ENCODE measurements at regions not wholly inside any gene's neighbourhood (a gene's known extent, or its start where the extent isn't known, plus 50 kb on each side); places are given as distances from the start of the nearest gene placed in this dataset.

DNA sequence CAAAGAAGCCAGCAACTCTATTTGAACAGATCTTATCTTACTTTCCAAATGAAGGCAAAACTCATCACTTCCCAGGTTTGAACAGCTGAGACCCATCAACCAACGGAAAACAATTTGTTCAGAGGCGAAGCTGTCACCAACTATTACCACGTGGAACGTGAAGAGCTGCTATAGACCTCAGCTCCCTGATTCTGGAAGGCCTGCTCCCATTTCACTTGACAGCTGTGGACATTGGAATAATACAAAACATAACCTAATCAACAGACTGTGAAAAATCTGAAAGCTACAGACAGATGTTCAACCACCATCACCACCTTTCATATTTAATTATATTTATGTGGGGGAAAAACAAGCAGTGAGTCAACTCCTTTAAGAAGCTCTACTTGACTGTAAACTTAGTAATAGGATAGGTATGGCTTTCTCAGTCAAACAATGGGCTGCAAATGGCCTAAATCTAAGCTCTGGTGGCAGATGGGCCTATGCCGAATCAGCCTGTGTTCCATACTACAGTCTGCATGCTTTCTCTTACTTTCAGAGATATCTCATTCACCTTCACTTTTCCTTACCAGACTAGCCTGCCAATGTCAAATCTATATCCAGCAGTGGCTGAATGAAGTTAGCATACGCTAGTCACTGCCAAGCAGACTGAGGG lies 896.4 kb downstream of the TDRD15 start:
- Histone ChIP-seq H3K36me3 (ENCODE audit: control insufficient read depth, insufficient read depth, low read length) (no peaks in the 10 kb centered on the region), H3K4me3 (replicated peaks; ENCODE audit: low read depth, low read length) (no peak overlapping the region), H3K27me3 (replicated peaks; ENCODE audit: control insufficient read depth, insufficient read depth, low read length) (no peaks in the 10 kb centered on the region)
- no peak for DNase-seq (ENCODE audit: extremely low read depth, insufficient read length)
- TF ChIP-seq, protein P1, sequence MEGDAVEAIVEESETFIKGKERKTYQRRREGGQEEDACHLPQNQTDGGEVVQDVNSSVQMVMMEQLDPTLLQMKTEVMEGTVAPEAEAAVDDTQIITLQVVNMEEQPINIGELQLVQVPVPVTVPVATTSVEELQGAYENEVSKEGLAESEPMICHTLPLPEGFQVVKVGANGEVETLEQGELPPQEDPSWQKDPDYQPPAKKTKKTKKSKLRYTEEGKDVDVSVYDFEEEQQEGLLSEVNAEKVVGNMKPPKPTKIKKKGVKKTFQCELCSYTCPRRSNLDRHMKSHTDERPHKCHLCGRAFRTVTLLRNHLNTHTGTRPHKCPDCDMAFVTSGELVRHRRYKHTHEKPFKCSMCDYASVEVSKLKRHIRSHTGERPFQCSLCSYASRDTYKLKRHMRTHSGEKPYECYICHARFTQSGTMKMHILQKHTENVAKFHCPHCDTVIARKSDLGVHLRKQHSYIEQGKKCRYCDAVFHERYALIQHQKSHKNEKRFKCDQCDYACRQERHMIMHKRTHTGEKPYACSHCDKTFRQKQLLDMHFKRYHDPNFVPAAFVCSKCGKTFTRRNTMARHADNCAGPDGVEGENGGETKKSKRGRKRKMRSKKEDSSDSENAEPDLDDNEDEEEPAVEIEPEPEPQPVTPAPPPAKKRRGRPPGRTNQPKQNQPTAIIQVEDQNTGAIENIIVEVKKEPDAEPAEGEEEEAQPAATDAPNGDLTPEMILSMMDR (IDR thresholded peaks at IDR 0.05; ENCODE audit: insufficient read depth, low read length, poor library complexity, severe bottlenecking): no peak

DNA sequence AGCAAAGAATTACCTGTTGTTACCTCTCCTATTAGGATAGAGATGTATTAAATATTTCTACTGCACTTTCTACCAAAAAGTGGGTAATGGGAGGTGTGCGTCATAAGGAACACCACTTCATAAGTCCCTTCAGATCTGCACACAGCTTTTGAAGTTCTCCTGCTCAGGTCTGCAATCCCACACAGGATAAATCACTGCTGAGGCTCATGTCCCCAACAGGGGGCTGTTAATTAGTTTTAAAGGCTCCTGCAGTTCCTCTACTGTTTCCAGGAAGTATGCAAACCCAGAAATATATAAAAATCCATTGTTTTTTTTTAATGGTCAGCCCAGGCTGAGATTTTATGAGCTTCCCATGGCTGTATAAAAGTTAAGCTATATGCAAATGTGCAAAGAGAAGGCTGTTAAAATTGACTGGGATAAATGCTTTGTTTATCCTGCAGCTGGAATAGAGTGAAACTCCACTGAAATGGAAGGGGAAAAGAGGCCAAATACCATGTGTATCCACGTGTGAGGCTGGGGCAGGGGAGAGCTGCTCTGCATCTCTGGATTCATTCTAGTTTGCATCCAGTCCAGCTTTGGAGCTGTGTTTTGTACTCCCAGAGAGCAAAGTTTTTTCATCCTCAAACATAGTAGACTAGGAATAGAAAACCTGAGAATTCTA lies 903.7 kb downstream of the TDRD15 start:
- DNase-seq (ENCODE audit: extremely low read depth, insufficient read length): no peak
- TF ChIP-seq, protein P1 (IDR thresholded peaks at IDR 0.05; ENCODE audit: insufficient read depth, low read length, poor library complexity, severe bottlenecking): no peak
- H3K27me3 ChIP-seq (replicated peaks; ENCODE audit: control insufficient read depth, insufficient read depth, low read length): no peaks in the 10 kb centered on the region

DNA sequence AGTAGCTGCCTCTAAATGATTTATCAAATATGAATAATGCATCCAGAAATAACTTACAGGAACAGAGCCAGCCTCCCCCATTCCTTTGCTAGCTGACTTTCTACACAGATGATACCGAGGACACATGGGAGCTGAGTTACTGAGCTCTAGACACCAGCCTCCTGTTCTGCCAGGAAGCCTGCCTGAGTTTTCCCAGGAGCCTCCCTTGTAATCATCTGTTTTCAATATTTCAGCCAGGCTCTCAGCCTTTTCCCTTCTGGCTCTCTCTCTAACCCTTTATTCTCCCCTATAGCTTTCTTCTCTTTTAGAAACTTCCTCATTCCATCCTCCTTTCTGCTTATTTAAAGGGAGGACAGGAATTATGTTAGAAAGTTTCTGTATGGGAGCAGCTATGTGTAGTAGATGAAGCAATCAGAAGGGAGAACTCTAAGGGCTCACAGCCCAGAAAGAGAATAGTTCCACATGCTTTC lies 911.6 kb downstream of the TDRD15 start:
- TF ChIP-seq, protein P1 (IDR thresholded peaks at IDR 0.05; ENCODE audit: insufficient read depth, low read length, poor library complexity, severe bottlenecking): no peak
- H3K4me3 ChIP-seq (replicated peaks; ENCODE audit: low read depth, low read length): no peak overlapping the region
- no peak for DNase-seq (ENCODE audit: extremely low read depth, insufficient read length)
- no peaks in the 10 kb centered on the region for H3K36me3 ChIP-seq (ENCODE audit: control insufficient read depth, insufficient read depth, low read length)
- no peaks in the 10 kb centered on the region for H3K27me3 ChIP-seq (replicated peaks; ENCODE audit: control insufficient read depth, insufficient read depth, low read length)

More for the DNA sequence above, 903.7 kb downstream of the TDRD15 start:
- H3K4me3 ChIP-seq (replicated peaks; ENCODE audit: low read depth, low read length): no peak overlapping the region
- no peaks in the 10 kb centered on the region for H3K36me3 ChIP-seq (ENCODE audit: control insufficient read depth, insufficient read depth, low read length)

DNA sequence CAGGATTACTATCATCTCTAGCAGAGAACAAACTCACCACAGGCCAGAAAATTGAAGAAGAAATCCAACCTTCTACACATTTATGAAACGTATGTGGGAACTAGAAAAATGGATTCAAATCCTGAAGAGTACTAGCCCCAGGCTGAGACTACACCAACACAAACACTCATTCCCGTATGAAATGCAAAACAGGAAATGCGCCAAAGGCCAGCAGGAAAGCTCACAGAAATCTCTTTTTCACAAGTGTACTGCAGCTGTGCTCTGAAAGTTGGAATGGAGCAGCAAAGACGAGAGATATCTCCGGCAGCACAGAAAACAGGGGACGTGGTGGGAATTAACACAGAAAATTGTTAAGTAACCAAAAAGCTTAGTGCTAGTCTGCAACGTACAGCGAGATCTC lies 913.5 kb downstream of the TDRD15 start:
- TF ChIP-seq, protein P1 (IDR thresholded peaks at IDR 0.05; ENCODE audit: insufficient read depth, low read length, poor library complexity, severe bottlenecking): no peak
- DNase-seq (ENCODE audit: extremely low read depth, insufficient read length): no peak
- Histone ChIP-seq H3K36me3 (ENCODE audit: control insufficient read depth, insufficient read depth, low read length) (no peaks in the 10 kb centered on the region), H3K4me3 (replicated peaks; ENCODE audit: low read depth, low read length) (no peak overlapping the region), H3K27me3 (replicated peaks; ENCODE audit: control insufficient read depth, insufficient read depth, low read length) (no peaks in the 10 kb centered on the region)

DNA sequence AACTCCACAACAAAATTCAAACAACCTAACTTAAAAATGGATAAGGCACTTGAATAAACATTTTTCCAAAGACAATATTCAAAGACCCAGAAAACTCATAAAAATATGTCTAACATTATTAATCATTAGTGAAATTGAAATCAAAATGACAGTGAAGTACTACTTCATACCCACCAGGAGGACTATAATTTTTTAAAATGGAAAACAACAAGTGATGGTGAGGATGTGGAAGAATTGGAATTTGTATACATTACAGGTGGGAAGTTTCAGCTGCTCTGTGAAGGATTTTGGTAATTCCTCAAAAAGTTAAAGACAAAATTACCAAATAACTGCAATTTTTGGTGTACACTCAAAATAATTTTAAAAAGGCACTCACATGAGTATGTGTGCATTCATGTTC lies 920.0 kb downstream of the TDRD15 start:
- H3K4me3 ChIP-seq (replicated peaks; ENCODE audit: low read depth, low read length): no peak overlapping the region
- no peaks in the 10 kb centered on the region for H3K27me3 ChIP-seq (replicated peaks; ENCODE audit: control insufficient read depth, insufficient read depth, low read length)
- no peak for DNase-seq (ENCODE audit: extremely low read depth, insufficient read length)
- no peaks in the 10 kb centered on the region for H3K36me3 ChIP-seq (ENCODE audit: control insufficient read depth, insufficient read depth, low read length)
- TF ChIP-seq, protein P1 (IDR thresholded peaks at IDR 0.05; ENCODE audit: insufficient read depth, low read length, poor library complexity, severe bottlenecking): no peak
